ENCODE measurements at regions not wholly inside any gene's neighbourhood (a gene's known extent, or its start where the extent isn't known, plus 50 kb on each side); places are given as distances from the start of the nearest gene placed in this dataset.

- Mint-ChIP-seq H3K27ac (peak overlapping the region in 1 of 2 donors; percentile 38), H3K4me3 (no peak overlapping the region), H3K36me3 (no peaks in the 10 kb centered on the region), H3K27me3 (peaks cover 13 to 21% of the 10 kb centered on the region in 2 donors), H3K9me3 (no peaks in the 10 kb centered on the region), H3K4me1 (peaks cover 0 to 4% (median 0%) of the 10 kb centered on the region in 3 donors)
- WGBS (ENCODE audit: insufficient coverage), result 13% methylated on average over 1 of the region's 7 CpGs
- DNase-seq (peak in 17 of 35 experiments; percentile 2 to 56 (median 9)), ATAC-seq (replicated peaks in 1 of 4) (no peak)
- H3K36me3 ChIP-seq (ENCODE audit: control insufficient read depth in 2 of 2, extremely low read depth in 1 of 2, insufficient read depth in 1 of 2, low read length in 1 of 2), result no peaks in the 10 kb centered on the region
- H3K27me3 ChIP-seq (replicated peaks in 1 of 2; ENCODE audit: control insufficient read depth in 2 of 2, extremely low read depth in 1 of 2, insufficient read depth in 2 of 2, low read length in 1 of 2), result peaks cover 4 to 8% of the 10 kb centered on the region in 2 experiments
- H3K4me3 ChIP-seq (ENCODE audit: control insufficient read depth in 1 of 2, extremely low read depth in 1 of 2, low read length in 1 of 2), result no peak overlapping the region
- ChIA-PET CTCF (interaction anchor here in 1 of 2 donors (1.4 kb wide), 1 partner anchor 214 kb away, joined by 5 read pairs; no protein-coding TSS in a partner anchor), POLR2A (interaction anchor here in 1 of 2 donors (0.7 kb wide), 1 partner anchor 207 kb away, joined by 3 read pairs; no protein-coding TSS in a partner anchor)
- no peaks in the 10 kb centered on the region for H3K9me3 ChIP-seq
- no peaks in the 10 kb centered on the region for H3K4me1 ChIP-seq (ENCODE audit: control insufficient read depth in 1 of 2, extremely low read depth in 1 of 2, insufficient read depth in 2 of 2, low read length in 2 of 2)
- H3K27ac ChIP-seq (ENCODE audit: low read length), result no peak overlapping the region
Measured at GRCh38 chr12:107884769-107885694, 110.5 kb downstream of the ASCL4 start.

- Histone ChIP-seq H3K9me3 (no peaks in the 10 kb centered on the region), H3K36me3 (ENCODE audit: control insufficient read depth in 2 of 2, extremely low read depth in 1 of 2, insufficient read depth in 1 of 2, low read length in 1 of 2) (no peaks in the 10 kb centered on the region), H3K4me1 (ENCODE audit: control insufficient read depth in 1 of 2, extremely low read depth in 1 of 2, insufficient read depth in 2 of 2, low read length in 2 of 2) (no peaks in the 10 kb centered on the region), H3K4me3 (ENCODE audit: control insufficient read depth in 1 of 2, extremely low read depth in 1 of 2, low read length in 1 of 2) (no peak overlapping the region), H3K27me3 (replicated peaks in 1 of 2; ENCODE audit: control insufficient read depth in 2 of 2, extremely low read depth in 1 of 2, insufficient read depth in 2 of 2, low read length in 1 of 2) (peaks cover 3 to 14% of the 10 kb centered on the region in 2 experiments), H3K27ac (ENCODE audit: low read length) (no peak overlapping the region)
- no peak overlapping the region for H3K27ac Mint-ChIP-seq
- ATAC-seq (replicated peaks in 1 of 4) (no peak), DNase-seq (no peak)
- no peak overlapping the region for H3K4me3 Mint-ChIP-seq
- CTCF ChIA-PET, result no interaction called here
- no peaks in the 10 kb centered on the region for H3K36me3 Mint-ChIP-seq
- POLR2A ChIA-PET, result no interaction called here
- no peaks in the 10 kb centered on the region for H3K9me3 Mint-ChIP-seq
- H3K27me3 Mint-ChIP-seq, result peaks cover 17 to 27% of the 10 kb centered on the region in 2 donors
- 100% methylated on average over 1 of the region's 4 CpGs for WGBS (ENCODE audit: insufficient coverage)
- H3K4me1 Mint-ChIP-seq, result peaks cover 0 to 4% (median 0%) of the 10 kb centered on the region in 3 donors
Measured at GRCh38 chr12:107888789-107889188, 114.3 kb downstream of the ASCL4 start.

- peaks cover 14 to 30% of the 10 kb centered on the region in 2 donors for H3K27me3 Mint-ChIP-seq
- peak in 1 of 35 experiments; percentile 12 for DNase-seq
- H3K4me3 Mint-ChIP-seq, result no peak overlapping the region
- Histone ChIP-seq H3K27me3 (replicated peaks in 1 of 2; ENCODE audit: control insufficient read depth in 2 of 2, extremely low read depth in 1 of 2, insufficient read depth in 2 of 2, low read length in 1 of 2) (peaks cover 2 to 7% of the 10 kb centered on the region in 2 experiments), H3K4me1 (ENCODE audit: control insufficient read depth in 1 of 2, extremely low read depth in 1 of 2, insufficient read depth in 2 of 2, low read length in 2 of 2) (no peaks in the 10 kb centered on the region), H3K27ac (ENCODE audit: low read length) (no peak overlapping the region), H3K9me3 (no peaks in the 10 kb centered on the region), H3K4me3 (ENCODE audit: control insufficient read depth in 1 of 2, extremely low read depth in 1 of 2, low read length in 1 of 2) (no peak overlapping the region), H3K36me3 (ENCODE audit: control insufficient read depth in 2 of 2, extremely low read depth in 1 of 2, insufficient read depth in 1 of 2, low read length in 1 of 2) (no peaks in the 10 kb centered on the region)
- no peaks in the 10 kb centered on the region for H3K9me3 Mint-ChIP-seq
- 73% methylated on average over 2 of the region's 3 CpGs for WGBS (ENCODE audit: insufficient coverage)
- ChIA-PET CTCF (no interaction called here), POLR2A (interaction anchor here in 1 of 2 donors (0.5 kb wide), 1 partner anchor 217 kb away, joined by 3 read pairs; no protein-coding TSS in a partner anchor)
- H3K36me3 Mint-ChIP-seq, result no peaks in the 10 kb centered on the region
- no peaks in the 10 kb centered on the region for H3K4me1 Mint-ChIP-seq
- ATAC-seq (replicated peaks in 1 of 4), result no peak
- H3K27ac Mint-ChIP-seq, result no peak overlapping the region
Measured at GRCh38 chr12:107891967-107892366, 117.5 kb downstream of the ASCL4 start.

DNA sequence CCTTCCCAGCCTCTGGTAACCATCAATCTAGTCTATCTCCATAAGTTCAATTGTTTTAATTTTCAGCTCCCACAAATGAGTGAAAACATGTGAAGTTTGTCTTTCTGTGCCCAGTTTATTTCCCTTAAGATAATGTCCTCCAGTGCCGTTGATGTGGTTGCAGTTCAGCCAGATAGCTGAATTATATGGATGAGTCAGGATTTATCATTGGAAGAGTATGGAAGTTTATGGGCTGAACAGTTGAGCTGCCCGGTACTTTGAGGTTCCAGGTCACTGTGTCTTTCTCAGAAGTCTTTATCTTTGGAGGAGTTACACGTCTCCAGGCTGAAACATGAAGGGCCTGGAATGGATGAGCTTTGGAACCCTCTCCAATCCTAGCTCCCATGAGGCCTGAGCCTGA lies 120.1 kb downstream of the ASCL4 start:
- H3K9me3 ChIP-seq, result no peaks in the 10 kb centered on the region
- H3K27ac Mint-ChIP-seq, result no peak overlapping the region
- ChIA-PET POLR2A (no interaction called here), CTCF (no interaction called here)
- WGBS (ENCODE audit: insufficient coverage), result 77% methylated on average over 2 of the region's 3 CpGs
- no peak overlapping the region for H3K4me3 ChIP-seq (ENCODE audit: control insufficient read depth in 1 of 2, extremely low read depth in 1 of 2, low read length in 1 of 2)
- H3K4me3 Mint-ChIP-seq, result no peak overlapping the region
- H3K36me3 ChIP-seq (ENCODE audit: control insufficient read depth in 2 of 2, extremely low read depth in 1 of 2, insufficient read depth in 1 of 2, low read length in 1 of 2), result no peaks in the 10 kb centered on the region
- DNase-seq (no peak), ATAC-seq (replicated peaks in 1 of 4) (no peak)
- H3K9me3 Mint-ChIP-seq, result no peaks in the 10 kb centered on the region
- peaks cover 9 to 26% of the 10 kb centered on the region in 2 donors for H3K27me3 Mint-ChIP-seq
- peaks cover 7 to 10% of the 10 kb centered on the region in 2 experiments for H3K27me3 ChIP-seq (replicated peaks in 1 of 2; ENCODE audit: control insufficient read depth in 2 of 2, extremely low read depth in 1 of 2, insufficient read depth in 2 of 2, low read length in 1 of 2)
- H3K36me3 Mint-ChIP-seq, result no peaks in the 10 kb centered on the region
- H3K27ac ChIP-seq (ENCODE audit: low read length), result no peak overlapping the region
- H3K4me1 ChIP-seq (ENCODE audit: control insufficient read depth in 1 of 2, extremely low read depth in 1 of 2, insufficient read depth in 2 of 2, low read length in 2 of 2), result no peaks in the 10 kb centered on the region
- no peaks in the 10 kb centered on the region for H3K4me1 Mint-ChIP-seq

DNA sequence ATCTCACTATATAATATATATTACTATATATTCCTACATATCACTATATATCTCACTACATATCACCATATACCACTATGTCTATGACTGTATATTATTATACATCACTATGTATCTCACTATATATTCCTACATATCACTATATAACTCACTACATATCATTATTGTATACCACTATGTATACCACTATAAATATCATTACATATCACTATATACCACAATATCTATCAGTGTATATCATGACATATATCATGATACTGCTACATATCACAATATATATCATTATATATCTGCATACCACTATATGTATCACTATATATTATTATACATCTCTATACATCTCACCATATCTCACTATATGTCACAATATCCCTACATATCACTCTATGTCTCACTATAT lies 121.5 kb downstream of the ASCL4 start:
- H3K4me3 ChIP-seq (ENCODE audit: control insufficient read depth in 1 of 2, extremely low read depth in 1 of 2, low read length in 1 of 2), result no peak overlapping the region
- no peaks in the 10 kb centered on the region for H3K4me1 Mint-ChIP-seq
- H3K9me3 ChIP-seq, result no peaks in the 10 kb centered on the region
- H3K27me3 Mint-ChIP-seq, result peaks cover 16 to 26% of the 10 kb centered on the region in 2 donors
- ATAC-seq (replicated peaks in 1 of 4) (no peak), DNase-seq (no peak)
- H3K27me3 ChIP-seq (replicated peaks in 1 of 2; ENCODE audit: control insufficient read depth in 2 of 2, extremely low read depth in 1 of 2, insufficient read depth in 2 of 2, low read length in 1 of 2), result peaks cover 7 to 14% of the 10 kb centered on the region in 2 experiments
- no peaks in the 10 kb centered on the region for H3K36me3 ChIP-seq (ENCODE audit: control insufficient read depth in 2 of 2, extremely low read depth in 1 of 2, insufficient read depth in 1 of 2, low read length in 1 of 2)
- CTCF ChIA-PET, result no interaction called here
- no peaks in the 10 kb centered on the region for H3K9me3 Mint-ChIP-seq
- no peaks in the 10 kb centered on the region for H3K4me1 ChIP-seq (ENCODE audit: control insufficient read depth in 1 of 2, extremely low read depth in 1 of 2, insufficient read depth in 2 of 2, low read length in 2 of 2)
- H3K4me3 Mint-ChIP-seq, result no peak overlapping the region
- no peak overlapping the region for H3K27ac Mint-ChIP-seq
- H3K36me3 Mint-ChIP-seq, result no peaks in the 10 kb centered on the region
- H3K27ac ChIP-seq (ENCODE audit: low read length), result no peak overlapping the region
- POLR2A ChIA-PET, result no interaction called here

DNA sequence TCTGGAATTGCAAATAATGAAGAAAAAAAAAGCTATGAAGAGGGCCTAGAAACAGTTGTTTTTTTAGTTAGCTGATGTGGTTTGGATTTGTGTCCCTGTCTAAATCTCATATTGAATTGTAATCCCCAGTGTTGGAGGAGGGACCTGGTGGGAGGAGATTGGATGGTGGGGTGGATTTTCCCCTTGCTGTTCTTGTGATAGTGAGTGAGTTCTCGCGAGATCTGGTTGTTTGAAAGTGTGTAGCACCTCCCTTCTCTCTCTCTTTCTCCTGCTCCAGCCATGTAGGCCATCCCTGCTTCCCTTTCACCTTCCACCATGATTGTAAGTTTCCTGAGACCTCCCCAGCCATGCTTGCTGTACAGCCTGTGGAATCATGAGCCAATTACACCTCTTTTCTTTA lies 126.1 kb downstream of the ASCL4 start:
- no peaks in the 10 kb centered on the region for H3K9me3 ChIP-seq
- H3K27ac ChIP-seq (ENCODE audit: low read length), result no peak overlapping the region
- H3K27ac Mint-ChIP-seq, result no peak overlapping the region
- peaks cover 0 to 8% (median 8%) of the 10 kb centered on the region in 3 donors for H3K4me1 Mint-ChIP-seq
- ChIA-PET CTCF (no interaction called here), POLR2A (no interaction called here)
- peaks cover 0 to 5% of the 10 kb centered on the region in 2 experiments for H3K4me1 ChIP-seq (ENCODE audit: control insufficient read depth in 1 of 2, extremely low read depth in 1 of 2, insufficient read depth in 2 of 2, low read length in 2 of 2)
- H3K27me3 Mint-ChIP-seq, result peaks cover 44 to 45% of the 10 kb centered on the region in 2 donors
- no peak for ATAC-seq (replicated peaks in 1 of 4)
- H3K27me3 ChIP-seq (replicated peaks in 1 of 2; ENCODE audit: control insufficient read depth in 2 of 2, extremely low read depth in 1 of 2, insufficient read depth in 2 of 2, low read length in 1 of 2), result peaks cover 13 to 26% of the 10 kb centered on the region in 2 experiments
- H3K4me3 Mint-ChIP-seq, result no peak overlapping the region
- no peak overlapping the region for H3K4me3 ChIP-seq (ENCODE audit: control insufficient read depth in 1 of 2, extremely low read depth in 1 of 2, low read length in 1 of 2)
- DNase-seq, result no peak
- no CpG with 5 or more reads among the region's 2 CpGs for WGBS (ENCODE audit: insufficient coverage)
- H3K36me3 ChIP-seq (ENCODE audit: control insufficient read depth in 2 of 2, extremely low read depth in 1 of 2, insufficient read depth in 1 of 2, low read length in 1 of 2), result no peaks in the 10 kb centered on the region
- no peaks in the 10 kb centered on the region for H3K9me3 Mint-ChIP-seq
- H3K36me3 Mint-ChIP-seq, result no peaks in the 10 kb centered on the region

Data from T-cell (primary cell).